Posterior vena cava (tissue), 2 donors: ENCODE measurements at regions not wholly inside any gene's neighbourhood (a gene's known extent, or its start where the extent isn't known, plus 50 kb on each side); places are given as distances from the start of the nearest gene placed in this dataset.

ENCODE experiments used
- DNase-seq: peaks from one replicate; pipeline ENCODE4 v3.0.0-alpha.2; 2020; ENCODE audit warnings: low spot score
- intact Hi-C, 2 donors: fragments of 100-400 bp; cut with DNase I; formaldehyde crosslinking; loops; one replicate each; pipeline versions ENCODE4 v1.14.1 to v1.14.2; 2022 to 2023
- donor health status: DM: yes; HTN: yes; CAD: no.
- donor health status: DM: yes; HTN: yes; CAD: no.

DNA sequence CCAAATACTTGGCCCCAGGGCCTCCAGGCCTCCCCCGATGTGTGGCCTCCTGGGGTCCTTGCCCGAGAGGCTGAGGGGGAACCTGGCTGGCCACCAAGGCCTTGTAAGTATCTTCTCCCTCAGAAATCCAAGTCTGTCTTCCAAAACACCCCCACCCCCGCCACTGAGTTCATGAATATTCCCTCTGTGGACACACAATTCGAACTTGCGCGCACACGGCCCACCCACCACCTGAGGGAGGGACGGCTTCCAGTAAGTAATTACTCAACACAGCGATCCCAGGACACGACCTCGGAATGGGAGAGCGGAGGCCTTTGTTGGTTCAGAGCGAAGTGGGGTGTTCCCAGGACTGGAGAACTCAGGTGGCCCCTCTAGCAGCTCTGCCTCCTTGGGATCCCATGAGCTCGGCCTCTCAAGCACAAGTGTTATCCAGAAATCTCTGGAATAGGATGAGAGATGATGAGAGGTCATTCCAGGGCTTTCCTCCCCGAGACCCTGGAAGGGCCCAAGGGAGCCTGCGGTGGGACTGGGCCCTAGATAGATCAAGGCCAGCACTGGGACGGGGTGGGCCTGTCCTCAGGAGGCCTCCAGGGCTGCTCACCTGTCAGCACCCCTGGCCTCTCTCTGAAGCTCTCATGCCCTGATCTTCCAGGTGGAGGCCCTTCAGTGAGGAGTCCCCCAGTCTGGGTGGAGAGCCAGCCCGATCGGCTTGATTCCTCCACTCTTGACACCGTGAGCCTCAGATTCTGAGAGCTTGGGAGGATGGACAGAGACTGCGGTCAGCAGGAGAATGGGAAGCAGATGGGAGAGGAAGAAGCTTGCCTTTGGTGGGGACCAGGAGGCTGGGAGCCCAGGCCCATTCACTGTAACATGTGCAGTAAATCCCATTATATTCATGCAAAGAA lies 219.0 kb upstream of the RTL1 start:
- intact Hi-C loops: no loop called here
- DNase-seq: peak; percentile 70

DNA sequence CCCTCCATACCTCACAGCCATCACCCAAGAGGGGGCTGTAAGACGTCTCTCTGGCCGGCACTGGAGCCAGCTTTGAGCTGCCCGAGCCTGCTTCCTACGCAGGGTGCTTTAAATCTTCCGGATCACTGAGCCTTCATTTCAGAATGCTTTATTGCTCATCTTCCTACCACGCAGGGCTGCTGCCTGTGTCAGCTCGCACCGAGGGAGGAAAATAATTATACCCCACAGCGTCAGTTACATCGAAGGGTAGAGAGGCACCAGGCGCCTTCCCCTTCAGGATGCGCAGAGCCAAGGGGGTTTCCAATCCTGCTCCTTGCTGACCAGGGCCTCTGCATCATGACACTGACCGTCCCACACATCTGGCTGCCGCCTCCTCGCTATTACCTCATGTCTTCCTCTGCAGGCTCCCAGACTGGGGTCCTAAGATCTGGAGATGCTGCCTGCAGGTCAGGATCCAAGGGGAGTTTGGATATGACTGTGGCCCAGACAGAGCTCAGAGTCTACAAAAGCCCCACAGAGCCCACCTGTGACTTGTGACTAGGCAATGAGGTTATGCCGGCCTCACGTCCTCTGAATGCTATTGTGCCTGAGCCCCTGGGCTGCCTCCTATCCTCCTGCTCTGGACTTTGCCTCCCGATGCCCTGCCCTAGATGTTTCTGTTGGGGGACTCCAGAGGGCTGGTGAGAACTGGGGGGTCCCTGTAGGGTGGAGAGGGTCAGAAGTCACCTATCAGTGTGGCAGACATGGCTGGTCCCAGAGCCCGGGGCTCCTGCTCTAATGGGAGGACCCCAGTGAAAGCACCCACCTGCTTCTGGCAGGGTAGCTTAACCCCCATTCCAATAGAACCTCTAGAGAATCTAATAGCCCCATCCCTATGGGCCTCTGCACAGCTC lies 220.3 kb upstream of the RTL1 start:
- no peak for DNase-seq

DNA sequence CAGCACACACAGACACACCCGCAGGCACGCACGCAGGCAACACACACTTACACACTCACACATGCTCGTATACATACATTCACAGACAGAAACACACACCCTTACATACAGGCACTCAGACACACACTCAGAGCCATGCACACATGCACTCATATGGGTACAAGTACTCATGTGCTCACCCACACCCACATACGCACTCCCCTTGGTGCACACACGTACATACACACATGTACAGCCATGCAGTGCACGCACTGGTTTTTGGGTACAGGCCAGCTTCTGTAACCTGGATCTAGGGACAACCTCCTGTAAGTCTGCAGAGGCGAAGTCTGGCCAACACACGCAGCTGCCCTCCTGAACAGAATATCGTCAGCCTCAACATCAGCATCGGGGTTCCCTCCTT lies 221.3 kb upstream of the RTL1 start:
- intact Hi-C loops: no loop called here
- DNase-seq: no peak

More for the DNA sequence above, 220.3 kb upstream of the RTL1 start:
- intact Hi-C loops: no loop called here

DNA sequence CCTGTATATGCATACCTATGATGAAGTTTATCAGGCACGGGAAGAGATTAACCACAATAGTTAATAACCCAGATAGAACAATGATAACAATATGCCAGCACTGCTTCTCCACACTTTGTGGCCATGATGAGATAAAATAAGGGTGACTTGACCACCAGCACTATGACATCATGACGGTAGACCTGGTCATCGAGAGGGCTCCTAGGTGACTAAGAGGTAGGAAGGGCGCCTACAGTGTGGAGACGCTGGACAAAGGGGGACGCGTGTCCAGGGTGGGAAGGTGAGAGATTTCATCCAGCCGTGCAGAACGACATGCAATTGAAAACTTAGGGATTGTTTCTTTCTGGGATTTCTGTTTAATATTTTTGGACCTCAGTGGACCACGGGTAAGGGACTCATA lies 221.8 kb upstream of the RTL1 start:
- intact Hi-C loops: no loop called here
- no peak for DNase-seq

DNA sequence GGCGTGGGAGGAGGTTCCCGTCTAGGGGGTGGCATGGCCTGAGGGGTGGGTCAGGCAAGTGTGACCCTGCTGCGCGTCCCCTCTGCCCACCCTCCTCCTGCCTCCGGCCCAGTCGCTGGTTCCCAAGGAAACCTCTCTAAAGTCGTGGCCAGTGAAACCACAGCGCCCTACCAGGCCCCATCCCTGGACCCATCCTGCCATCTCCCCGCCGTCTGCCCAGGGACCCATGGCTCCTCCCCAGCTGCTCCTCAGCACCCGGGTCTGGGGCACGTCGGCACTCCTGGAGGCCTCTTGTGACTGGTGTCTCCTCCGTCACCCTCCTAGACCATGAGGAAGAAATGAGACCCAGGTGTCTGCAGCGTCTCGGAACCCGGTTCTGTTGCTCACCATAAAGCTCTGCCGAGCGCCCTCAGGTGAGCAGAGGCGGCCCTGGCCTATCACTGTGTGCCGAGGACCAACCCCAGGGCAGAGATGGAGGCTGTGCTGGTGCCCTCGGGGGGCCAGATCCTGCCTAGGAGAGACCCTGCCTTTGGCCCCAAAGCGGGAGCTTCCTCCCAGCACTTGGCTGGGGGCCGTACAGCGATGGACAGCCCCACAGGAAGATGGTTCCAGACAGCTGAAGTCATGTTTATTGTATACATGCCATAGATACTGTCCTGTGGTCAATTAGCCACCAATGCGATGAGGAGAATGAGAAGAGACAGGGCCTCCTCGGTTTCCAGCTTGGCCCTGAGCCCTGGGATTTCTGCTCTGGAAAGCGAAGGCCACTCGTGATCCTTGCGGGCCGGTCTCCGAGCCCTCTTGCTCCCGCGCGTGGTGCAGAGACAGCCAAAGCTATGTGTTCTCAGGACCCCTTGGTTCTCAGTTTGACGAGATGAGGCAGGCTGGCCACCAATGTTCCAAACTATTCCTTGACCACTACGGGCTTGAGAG lies 222.5 kb upstream of the RTL1 start:
- intact Hi-C loops: no loop called here
- DNase-seq: no peak

DNA sequence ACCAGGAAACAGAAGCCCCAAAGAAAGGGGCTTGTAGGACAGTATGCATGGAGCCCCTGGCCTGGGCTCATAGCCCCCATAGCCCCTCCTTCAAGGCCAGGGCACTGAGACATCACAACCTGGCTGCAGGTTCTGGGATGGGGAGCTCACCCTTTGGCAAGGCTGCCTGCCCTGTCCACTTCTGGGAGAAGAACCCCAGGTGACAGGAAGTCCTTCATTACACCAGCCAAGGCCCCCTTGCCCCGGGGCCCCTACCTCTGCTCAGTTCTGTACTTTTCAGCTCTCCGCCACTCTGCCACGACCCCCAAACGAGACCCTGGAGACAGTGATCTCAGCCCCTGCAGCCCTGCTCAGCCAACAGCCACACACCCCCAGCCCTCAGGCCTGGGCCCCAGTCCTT lies 223.2 kb upstream of the RTL1 start:
- intact Hi-C loops: no loop called here
- no peak for DNase-seq

DNA sequence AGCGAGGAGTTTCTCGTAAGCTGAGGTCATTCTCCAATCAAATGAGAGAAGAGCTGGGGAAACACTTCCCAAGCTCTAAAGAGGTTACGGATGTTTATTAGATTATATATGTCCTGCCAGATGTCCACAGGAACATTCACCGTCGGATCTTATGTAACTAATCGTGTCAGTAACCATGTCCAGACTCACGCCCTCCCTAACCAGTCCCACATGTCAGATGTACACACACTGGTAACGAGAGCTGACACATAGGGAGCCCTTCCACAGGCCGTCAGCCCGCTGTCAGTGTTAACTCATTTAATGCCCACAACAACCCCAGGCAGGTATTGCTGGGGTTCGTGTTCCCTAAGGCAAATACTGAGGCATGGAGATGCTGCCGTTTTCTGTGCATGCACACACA lies 223.7 kb upstream of the RTL1 start:
- DNase-seq: no peak
- intact Hi-C loops: no loop called here

DNA sequence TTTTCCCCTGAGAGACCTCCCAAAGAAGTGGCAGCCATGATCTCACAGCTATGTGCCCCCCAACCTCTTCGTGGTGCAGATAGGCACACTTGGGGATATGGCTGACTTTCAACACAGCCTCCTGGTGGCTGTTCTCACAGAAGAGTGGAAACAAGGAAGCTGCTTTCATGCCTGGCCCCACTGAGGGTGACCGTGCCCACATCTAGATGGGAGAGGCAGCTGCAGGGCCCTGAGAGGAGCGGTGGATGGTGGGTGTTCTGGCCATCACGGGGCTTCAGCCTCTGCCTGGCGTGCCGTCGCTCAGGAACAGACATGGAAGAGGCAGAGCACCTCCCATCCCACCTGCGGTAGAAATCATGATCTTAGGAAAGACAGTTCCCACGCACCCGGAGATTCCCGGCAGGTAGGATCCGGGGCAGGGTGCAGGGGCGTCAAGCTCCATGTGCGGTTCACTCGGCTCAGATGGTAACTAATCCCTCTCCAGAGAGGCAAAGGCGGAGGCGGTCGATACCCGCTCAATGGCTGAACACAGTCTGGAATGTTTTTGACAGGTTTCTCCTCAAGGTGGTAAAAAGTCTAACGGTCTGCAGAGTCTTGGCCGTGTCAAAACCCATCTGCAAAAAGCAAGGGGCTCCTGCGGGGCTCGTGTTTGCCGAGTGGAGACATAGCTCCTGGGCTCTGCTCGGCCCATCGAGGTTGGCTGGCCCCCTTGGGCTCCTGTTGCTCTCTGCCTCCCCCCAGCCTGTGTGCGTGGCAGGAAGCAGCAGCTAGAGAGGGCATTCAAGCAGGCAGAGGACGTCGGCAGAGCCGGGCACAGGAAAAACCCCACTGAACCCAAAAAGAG lies 225.2 kb upstream of the RTL1 start:
- DNase-seq: no peak
- intact Hi-C loops: no loop called here

DNA sequence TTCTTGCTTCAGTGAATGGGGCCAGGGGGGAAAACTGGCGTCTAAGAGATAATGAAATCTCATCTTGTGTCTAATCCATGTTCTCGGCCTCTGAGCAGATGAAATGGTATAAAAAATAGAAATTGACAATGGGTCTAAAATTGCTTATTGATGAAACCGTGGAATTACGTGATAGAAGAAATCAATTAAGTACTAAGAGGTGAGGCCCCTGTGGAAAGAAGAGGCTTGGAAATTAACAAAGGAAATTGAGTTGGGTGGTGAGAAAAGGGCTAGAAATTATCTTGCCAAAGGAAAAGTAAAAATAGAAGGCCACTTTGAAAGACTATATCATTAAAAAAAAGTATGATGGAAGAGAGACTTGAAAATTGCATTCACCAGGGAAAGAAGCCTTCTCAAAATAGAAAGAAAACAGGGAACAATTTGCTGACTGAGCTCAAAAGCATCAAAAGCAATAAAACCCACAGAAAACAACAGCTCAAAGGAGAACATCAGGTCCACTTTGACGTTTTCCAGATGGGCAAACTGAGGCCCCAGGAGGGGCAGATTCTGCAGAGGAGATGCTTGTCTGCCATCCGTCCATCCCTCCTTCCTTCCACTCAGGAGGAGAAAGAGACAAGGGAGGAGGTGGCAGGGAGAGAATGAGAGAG lies 226.1 kb upstream of the RTL1 start:
- intact Hi-C loops: no loop called here
- DNase-seq: no peak

DNA sequence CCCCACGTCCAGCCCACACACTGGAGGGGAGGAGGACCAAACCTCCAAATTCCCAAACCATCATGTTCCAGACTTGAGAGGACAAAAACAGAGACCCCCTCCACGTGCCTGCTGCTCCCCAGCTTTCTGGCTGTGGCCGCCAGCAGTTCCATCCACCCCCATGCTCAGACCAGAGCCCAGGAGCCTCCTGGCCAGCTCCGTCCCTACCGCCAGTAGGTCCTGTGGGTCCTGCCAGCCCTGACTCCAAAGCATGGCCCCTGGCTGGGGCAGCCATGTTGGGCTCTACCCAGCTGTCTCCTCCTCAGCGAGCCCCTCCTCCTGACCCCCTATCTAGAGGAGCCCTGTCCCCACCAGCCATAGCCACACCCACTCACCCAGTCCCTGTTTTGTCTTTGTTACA lies 227.3 kb upstream of the RTL1 start:
- DNase-seq: no peak
- intact Hi-C loops: no loop called here

DNA sequence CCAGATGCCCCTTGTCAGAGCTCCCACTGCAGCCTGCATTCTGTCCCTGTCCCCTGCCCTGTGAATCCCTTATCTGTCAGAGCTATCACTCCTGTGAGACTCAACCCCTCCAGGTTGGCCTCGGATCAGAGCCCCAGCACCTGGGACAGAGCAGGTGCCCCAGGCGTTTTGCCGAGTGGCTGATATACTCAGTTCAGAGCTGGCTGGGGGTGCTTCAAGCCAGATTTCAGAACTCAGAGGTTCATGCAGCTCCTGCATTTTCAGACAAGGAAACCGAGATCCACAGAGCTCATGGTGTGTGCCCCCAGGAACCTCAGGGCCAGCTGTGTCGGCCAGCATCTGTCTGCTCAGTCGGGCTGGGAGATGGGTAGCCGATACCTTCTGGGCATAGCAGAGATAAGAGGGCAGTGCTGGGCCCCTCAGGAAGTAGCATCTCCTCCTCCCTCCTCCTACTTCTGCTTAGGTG lies 228.0 kb upstream of the RTL1 start:
- intact Hi-C loops: no loop called here
- no peak for DNase-seq

DNA sequence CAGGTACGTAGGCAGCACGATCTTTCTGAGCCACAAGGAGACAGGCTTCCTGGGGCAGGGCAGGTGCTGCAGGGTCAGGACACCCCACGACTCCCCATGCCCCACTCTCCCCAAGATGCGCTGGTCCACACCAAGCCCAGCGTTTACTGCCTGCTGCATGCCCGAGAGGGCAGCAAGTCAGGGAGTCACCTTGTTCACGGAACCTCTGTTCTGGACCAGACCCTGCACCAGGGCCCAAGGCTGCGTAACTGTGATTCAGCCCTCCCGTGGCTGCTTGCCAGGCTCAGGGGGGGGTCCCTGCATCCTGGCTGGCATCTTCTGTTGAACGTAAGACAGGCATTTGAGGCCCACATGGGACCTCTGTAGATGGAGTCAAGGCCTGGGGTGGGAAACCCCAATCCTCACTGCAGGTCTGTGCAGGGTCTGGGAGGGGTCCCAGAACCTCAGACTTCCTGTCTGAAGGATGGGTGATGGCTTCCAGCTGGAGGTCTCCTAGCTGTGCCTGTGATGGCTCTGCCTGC lies 228.6 kb upstream of the RTL1 start:
- DNase-seq: no peak
- intact Hi-C loops: no loop called here

DNA sequence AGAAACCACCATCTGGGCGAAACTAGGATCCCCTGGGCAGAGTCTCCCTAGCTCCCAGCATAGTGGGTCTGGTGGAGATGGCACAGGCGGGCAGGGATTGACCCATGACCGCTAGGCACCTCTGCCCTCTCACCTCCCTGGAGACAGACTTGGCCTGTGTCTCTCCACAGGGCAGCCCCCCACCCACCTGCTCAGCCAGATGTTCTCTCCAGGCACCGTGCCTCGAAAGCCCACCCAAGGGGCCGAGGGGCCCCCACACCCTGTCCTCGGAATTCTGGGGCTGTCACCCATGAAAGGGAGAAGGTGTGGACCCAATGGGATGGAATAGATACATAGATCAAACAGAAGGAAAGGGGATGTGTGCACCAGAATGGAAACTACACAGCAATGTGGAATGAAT lies 229.1 kb upstream of the RTL1 start:
- intact Hi-C loops: no loop called here
- no peak for DNase-seq

DNA sequence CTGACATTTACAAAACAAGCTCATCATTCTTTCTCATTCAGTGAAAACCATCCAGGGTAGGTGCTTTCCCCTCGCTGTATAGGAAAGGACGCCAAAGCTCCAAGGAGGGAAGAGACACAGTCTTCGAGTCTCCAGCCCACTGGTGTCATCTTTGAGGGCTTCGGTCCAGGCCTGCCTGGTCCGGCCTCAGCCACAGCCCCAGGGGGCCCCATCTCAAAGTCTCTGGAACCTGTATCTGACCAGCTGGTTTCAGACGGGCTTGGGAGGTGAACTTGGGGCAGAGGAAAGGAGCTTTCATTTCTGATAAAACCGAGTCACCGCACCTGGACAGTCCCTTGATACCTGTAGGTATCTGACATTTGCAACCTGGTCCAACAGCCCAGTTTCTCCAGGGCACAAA lies 229.5 kb upstream of the RTL1 start:
- intact Hi-C loops: no loop called here
- DNase-seq: no peak

DNA sequence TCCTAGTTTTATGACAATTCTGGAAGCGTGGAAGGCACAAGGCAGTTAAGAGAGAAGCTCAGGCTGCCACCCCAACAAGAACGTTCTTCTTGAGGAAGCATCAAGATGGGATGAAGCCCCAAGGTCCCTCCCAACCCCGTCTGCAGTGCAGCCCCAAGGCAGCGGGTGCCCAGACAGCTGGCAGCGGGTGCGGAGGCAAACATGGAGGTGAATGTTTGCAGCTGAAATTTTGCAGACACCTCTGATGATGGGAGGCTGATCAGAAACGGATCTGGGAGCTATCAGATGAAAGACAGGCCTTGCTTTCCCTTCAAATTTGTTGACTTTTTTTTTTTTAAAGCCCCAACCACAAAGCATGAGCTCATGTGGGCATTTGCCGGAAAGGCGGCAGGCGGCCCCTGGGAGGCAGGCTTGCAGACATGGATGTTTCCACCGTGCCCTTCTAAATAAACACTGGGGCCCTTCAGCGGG lies 230.7 kb upstream of the RTL1 start:
- intact Hi-C loops: no loop called here
- DNase-seq: no peak

DNA sequence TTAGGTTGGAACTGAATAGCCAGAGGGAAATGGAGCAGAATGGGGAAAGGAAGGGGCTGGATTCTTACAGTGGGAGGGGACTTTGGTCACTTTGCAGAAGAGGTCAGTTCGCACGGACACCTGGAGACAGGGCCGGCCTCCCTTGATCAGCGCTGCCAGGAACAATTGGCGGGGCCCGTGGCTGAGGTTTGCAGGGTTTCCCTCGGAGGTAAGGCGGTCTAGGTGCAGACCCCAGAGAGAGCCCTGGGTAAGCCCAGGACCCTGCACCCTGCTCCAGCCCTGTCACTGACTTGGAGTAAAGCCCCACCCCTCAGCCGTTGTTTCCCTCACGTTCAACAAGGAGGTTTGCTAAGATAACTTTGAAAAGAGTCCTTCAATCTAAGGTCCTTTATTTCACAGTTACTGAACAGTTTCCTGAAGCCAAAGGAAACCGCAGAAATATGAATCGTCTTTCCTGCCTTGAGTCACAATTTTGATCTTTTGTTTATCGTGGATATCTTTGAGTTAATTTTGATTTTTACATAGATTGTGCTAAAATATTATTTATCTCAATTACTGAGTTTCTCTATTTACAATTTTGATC lies 231.4 kb upstream of the RTL1 start:
- intact Hi-C loops: no loop called here
- no peak for DNase-seq
